ENCODE measurements at regions not wholly inside any gene's neighbourhood (a gene's known extent, or its start where the extent isn't known, plus 50 kb on each side); places are given as distances from the start of the nearest gene placed in this dataset.

DNA sequence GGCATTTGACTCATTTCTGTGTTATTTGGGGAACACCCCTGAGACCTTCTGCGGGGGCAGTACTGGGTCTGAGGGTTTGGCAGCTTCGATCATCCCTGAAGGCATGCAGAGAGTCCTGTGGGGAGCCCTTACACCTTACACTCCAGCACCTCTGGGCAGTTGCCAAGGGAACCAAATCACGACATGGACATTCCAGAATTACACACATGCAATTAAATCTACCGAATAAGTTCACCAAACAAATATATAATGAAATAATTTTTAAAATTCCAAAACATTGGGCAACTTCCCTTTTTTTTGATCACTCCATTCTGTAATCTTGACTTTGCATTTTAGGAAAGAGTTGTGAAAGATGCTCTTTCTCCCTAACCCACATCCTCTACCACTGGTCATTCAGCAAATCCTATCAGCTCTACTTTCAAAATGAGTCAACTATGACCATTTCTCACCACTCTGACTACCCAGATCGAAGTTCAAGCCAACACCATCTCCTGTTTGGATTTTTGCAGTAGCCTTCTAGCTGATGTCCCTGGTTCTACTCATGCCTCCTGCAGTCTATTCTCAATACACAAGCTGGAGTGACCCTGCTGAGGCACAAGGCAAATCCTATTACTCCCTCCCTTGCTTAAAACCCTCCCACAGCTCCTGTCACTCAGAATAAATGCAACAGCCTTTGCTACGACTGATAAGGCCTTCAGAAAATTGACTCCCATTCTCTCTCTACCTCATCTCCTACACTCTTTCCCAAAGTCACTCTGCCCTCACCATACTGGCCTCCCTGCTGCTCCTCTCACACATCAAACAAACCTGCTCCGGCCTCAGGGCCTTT, 533.3 kb downstream of the HACE1 start:
- no peak overlapping the region for H3K27ac ChIP-seq (ENCODE audit: low read depth in 2 of 2, low read length in 2 of 2)
- FAIRE-seq, result no peak
- no peak for DNase-seq

DNA sequence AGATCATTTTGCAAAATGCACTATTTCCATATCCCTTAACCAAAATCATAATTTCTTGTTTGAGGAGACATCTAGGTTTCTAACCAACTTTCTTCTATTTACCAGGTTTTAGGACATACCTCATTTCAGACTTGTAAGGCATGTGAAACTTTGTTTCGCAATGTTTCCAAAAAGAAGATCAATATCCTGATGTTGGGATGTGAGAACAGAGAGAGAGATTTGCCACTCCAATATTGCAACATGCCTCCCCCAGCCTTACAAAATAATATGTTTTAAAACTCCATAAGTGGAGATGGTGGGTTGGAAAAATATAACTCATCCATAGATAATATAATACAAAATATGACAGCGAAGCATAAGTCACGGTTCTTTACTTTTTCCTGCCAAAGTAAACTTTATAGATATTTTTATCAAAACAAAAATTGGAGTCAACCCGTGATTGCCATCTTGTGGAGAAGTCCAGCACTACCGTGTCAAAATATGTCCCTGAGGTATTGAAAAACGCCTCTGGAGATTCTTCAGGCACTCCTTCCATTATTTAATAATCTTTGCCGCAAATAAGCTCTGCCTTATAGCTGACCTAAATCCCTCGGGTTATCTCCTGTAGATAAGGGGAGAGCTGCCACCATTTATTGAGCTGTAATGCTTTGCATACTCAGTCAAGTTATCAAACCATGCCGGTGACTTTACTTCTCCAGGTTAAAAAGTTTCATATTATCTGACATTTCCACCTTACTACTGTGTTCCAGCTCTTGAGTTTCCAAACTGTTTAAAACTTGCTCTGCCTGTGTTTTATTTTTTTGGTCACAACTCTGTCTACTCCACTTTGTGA, 534.2 kb downstream of the HACE1 start:
- peak in 2 of 5 donors; percentile 17 to 19 for DNase-seq
- Histone ChIP-seq H3K36me3 (ENCODE audit: control insufficient read depth in 2 of 3, insufficient read depth in 3 of 3, low read length in 3 of 3) (no peaks in the 10 kb centered on the region), H3K27ac (ENCODE audit: low read depth in 2 of 2, low read length in 2 of 2) (no peak overlapping the region), H3K9ac (ENCODE audit: low read length in 3 of 3) (no peak overlapping the region), H3K9me3 (ENCODE audit: control insufficient read depth in 2 of 3, insufficient read depth in 1 of 3, low read length in 3 of 3) (no peaks in the 10 kb centered on the region), H3K4me3 (ENCODE audit: low read length in 3 of 3) (no peak overlapping the region), H3K27me3 (ENCODE audit: control insufficient read depth, insufficient read depth, low read length) (no peaks in the 10 kb centered on the region), H3K4me1 (ENCODE audit: control insufficient read depth in 2 of 3, insufficient read depth in 2 of 3, low read depth in 1 of 3, low read length in 3 of 3) (no peaks in the 10 kb centered on the region)
- TF ChIP-seq, protein P1, sequence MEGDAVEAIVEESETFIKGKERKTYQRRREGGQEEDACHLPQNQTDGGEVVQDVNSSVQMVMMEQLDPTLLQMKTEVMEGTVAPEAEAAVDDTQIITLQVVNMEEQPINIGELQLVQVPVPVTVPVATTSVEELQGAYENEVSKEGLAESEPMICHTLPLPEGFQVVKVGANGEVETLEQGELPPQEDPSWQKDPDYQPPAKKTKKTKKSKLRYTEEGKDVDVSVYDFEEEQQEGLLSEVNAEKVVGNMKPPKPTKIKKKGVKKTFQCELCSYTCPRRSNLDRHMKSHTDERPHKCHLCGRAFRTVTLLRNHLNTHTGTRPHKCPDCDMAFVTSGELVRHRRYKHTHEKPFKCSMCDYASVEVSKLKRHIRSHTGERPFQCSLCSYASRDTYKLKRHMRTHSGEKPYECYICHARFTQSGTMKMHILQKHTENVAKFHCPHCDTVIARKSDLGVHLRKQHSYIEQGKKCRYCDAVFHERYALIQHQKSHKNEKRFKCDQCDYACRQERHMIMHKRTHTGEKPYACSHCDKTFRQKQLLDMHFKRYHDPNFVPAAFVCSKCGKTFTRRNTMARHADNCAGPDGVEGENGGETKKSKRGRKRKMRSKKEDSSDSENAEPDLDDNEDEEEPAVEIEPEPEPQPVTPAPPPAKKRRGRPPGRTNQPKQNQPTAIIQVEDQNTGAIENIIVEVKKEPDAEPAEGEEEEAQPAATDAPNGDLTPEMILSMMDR (IDR thresholded peaks at IDR 0.05; ENCODE audit: borderline replicate concordance, extremely low read depth, insufficient read depth), result peak; percentile 22
- no peak for FAIRE-seq
- intact Hi-C loops (cut with DNase I), result no loop called here

More for the DNA sequence above, 533.3 kb downstream of the HACE1 start:
- intact Hi-C loops (cut with DNase I), result no loop called here
- Histone ChIP-seq H3K4me1 (ENCODE audit: control insufficient read depth in 2 of 3, insufficient read depth in 2 of 3, low read depth in 1 of 3, low read length in 3 of 3) (no peaks in the 10 kb centered on the region), H3K4me3 (ENCODE audit: low read length in 3 of 3) (no peak overlapping the region), H3K36me3 (ENCODE audit: control insufficient read depth in 2 of 3, insufficient read depth in 3 of 3, low read length in 3 of 3) (no peaks in the 10 kb centered on the region), H3K9me3 (ENCODE audit: control insufficient read depth in 2 of 3, insufficient read depth in 1 of 3, low read length in 3 of 3) (no peaks in the 10 kb centered on the region), H3K9ac (ENCODE audit: low read length in 3 of 3) (no peak overlapping the region), H3K27me3 (ENCODE audit: control insufficient read depth, insufficient read depth, low read length) (no peaks in the 10 kb centered on the region)
- TF ChIP-seq, protein P1 (IDR thresholded peaks at IDR 0.05; ENCODE audit: borderline replicate concordance, extremely low read depth, insufficient read depth), result no peak

DNA sequence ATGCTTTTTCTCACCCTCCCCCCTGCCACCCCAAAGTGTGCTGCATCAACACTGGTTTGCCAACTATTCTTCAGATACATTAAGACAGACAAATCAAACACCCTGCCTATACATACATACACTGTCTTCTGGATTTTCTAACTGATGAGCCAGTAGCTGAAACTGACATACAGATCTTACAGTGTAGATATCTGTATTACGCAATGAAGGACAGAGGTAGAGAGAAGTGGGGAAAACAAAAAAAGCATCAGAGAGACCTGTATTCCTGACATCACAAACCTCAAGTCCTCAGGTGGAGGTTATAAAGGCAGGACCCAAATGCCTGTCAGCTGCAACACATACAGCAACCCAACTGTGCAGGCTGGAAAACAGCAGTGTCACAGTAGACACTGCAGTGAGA, 535.4 kb downstream of the HACE1 start:
- no peaks in the 10 kb centered on the region for H3K27me3 ChIP-seq (ENCODE audit: control insufficient read depth, insufficient read depth, low read length)
- H3K4me1 ChIP-seq (ENCODE audit: control insufficient read depth in 2 of 3, insufficient read depth in 2 of 3, low read depth in 1 of 3, low read length in 3 of 3), result no peaks in the 10 kb centered on the region
- H3K27ac ChIP-seq (ENCODE audit: low read depth in 2 of 2, low read length in 2 of 2), result no peak overlapping the region
- intact Hi-C loops (cut with DNase I), result no loop called here
- FAIRE-seq (no peak), DNase-seq (no peak)
- H3K36me3 ChIP-seq (ENCODE audit: control insufficient read depth in 2 of 3, insufficient read depth in 3 of 3, low read length in 3 of 3), result no peaks in the 10 kb centered on the region
- H3K9ac ChIP-seq (ENCODE audit: low read length in 3 of 3), result no peak overlapping the region
- TF ChIP-seq, protein P1 (IDR thresholded peaks at IDR 0.05; ENCODE audit: borderline replicate concordance, extremely low read depth, insufficient read depth), result no peak
- no peaks in the 10 kb centered on the region for H3K9me3 ChIP-seq (ENCODE audit: control insufficient read depth in 2 of 3, insufficient read depth in 1 of 3, low read length in 3 of 3)
- no peak overlapping the region for H3K4me3 ChIP-seq (ENCODE audit: low read length in 3 of 3)
